IPS-20b (cell line): ENCODE measurements at regions not wholly inside any gene's neighbourhood (a gene's known extent, or its start where the extent isn't known, plus 50 kb on each side); places are given as distances from the start of the nearest gene placed in this dataset.
"Not testable (repeated sequence)": the region's sequence is repeated elsewhere in the genome, so short reads cannot be mapped to it uniquely, and the experiment has no call there.

ENCODE experiments used
- H3K27ac ChIP-seq: one replicate; pipeline ENCODE4 v1.5.1; 2013; ENCODE audit warnings: low read length
- H3K27me3 ChIP-seq: 2 replicates; pipeline ENCODE4 v1.6.1; 2013; ENCODE audit warnings: mild to moderate bottlenecking, low read length, inconsistent platforms; ENCODE audit not compliant: insufficient read depth
- H3K36me3 ChIP-seq: 2 replicates; pipeline ENCODE4 v1.6.1; 2013; ENCODE audit warnings: low read depth, mild to moderate bottlenecking, inconsistent platforms, low read length, moderate library complexity; ENCODE audit not compliant: insufficient read depth
- H3K4me1 ChIP-seq: 2 replicates; pipeline ENCODE4 v1.6.1; 2013; ENCODE audit warnings: mild to moderate bottlenecking, control low read depth, inconsistent platforms, low read length, moderate library complexity; ENCODE audit not compliant: insufficient read depth
- H3K4me3 ChIP-seq: 2 replicates; pipeline ENCODE4 v1.5.1; 2013; ENCODE audit warnings: mild to moderate bottlenecking, low read length, inconsistent platforms
- H3K9ac ChIP-seq: 2 replicates; pipeline ENCODE4 v1.6.1; 2013; ENCODE audit warnings: low read depth, mild to moderate bottlenecking, inconsistent platforms, low read length, moderate library complexity
- H3K9me3 ChIP-seq: 2 replicates; pipeline ENCODE4 v1.6.1; 2013; ENCODE audit warnings: mild to moderate bottlenecking, low read depth, low read length, inconsistent platforms; ENCODE audit not compliant: insufficient read depth

- Histone ChIP-seq H3K4me1 (no peaks in the 10 kb centered on the region), H3K9ac (no peak overlapping the region), H3K36me3 (no peaks in the 10 kb centered on the region), H3K27ac (no peak overlapping the region), H3K9me3 (no peaks in the 10 kb centered on the region), H3K4me3 (no peak overlapping the region), H3K27me3 (no peaks in the 10 kb centered on the region)
Measured at GRCh38 chr2:212722046-212722445, 183.4 kb upstream of the ERBB4 start.

- Histone ChIP-seq H3K9me3 (no peaks in the 10 kb centered on the region), H3K27ac (no peak overlapping the region), H3K4me3 (no peak overlapping the region), H3K9ac (no peak overlapping the region), H3K36me3 (no peaks in the 10 kb centered on the region), H3K27me3 (no peaks in the 10 kb centered on the region), H3K4me1 (no peaks in the 10 kb centered on the region)
Measured at GRCh38 chr2:212721026-212721451, 182.4 kb upstream of the ERBB4 start.

DNA sequence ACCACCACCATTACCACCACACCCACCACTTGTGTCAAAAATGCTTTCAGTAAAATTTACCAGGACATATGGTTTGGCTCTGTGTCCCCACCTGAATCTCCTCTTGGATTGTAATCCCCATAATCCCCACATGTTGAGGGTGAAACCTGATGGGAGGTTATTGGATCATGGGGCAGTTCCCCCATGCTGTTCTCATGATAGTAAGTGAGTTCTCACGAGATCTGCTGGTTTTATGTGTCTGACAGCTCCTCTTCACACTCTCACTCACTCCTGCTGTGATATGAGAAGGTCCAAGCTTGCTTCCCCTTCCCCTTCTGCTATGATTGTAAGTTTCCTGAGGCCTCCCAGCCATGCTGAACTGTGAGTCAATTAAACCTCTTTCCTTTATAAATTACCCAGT, 176.8 kb upstream of the ERBB4 start:
- H3K9ac ChIP-seq, H3K36me3 ChIP-seq, H3K9me3 ChIP-seq, H3K4me3 ChIP-seq, H3K27ac ChIP-seq, H3K4me1 ChIP-seq, H3K27me3 ChIP-seq: not testable (repeated sequence)

GRCh38 chr2:212713681-212714080, 175.1 kb upstream of the ERBB4 start:
- H3K9me3 ChIP-seq = no peaks in the 10 kb centered on the region
- no peak overlapping the region for H3K27ac ChIP-seq
- H3K36me3 ChIP-seq = no peaks in the 10 kb centered on the region
- no peak overlapping the region for H3K9ac ChIP-seq
- no peaks in the 10 kb centered on the region for H3K27me3 ChIP-seq
- no peak overlapping the region for H3K4me3 ChIP-seq
- H3K4me1 ChIP-seq = no peaks in the 10 kb centered on the region

DNA sequence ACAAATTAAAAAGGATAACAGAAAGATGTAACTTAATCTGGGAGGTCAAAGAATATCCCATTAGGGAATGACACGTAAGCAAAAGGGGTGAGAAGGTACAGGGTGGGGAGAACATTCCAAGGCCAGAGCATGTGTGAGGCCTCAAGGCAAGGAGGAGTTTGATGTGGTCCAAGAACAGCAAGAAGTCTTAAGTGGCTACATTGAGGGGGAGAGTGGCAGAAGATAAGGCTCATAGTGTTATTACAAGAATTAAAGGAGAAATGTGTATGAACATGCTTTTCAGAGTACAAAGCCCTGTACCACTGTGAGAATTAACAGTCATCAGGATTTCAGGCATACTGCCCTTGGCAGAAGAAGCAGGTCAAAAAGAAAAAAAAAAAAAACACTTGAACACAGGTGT, 174.4 kb upstream of the ERBB4 start:
- no peaks in the 10 kb centered on the region for H3K27me3 ChIP-seq
- no peak overlapping the region for H3K27ac ChIP-seq
- H3K4me3 ChIP-seq = no peak overlapping the region
- H3K36me3 ChIP-seq = no peaks in the 10 kb centered on the region
- H3K4me1 ChIP-seq = no peaks in the 10 kb centered on the region
- H3K9me3 ChIP-seq = no peaks in the 10 kb centered on the region
- no peak overlapping the region for H3K9ac ChIP-seq

DNA sequence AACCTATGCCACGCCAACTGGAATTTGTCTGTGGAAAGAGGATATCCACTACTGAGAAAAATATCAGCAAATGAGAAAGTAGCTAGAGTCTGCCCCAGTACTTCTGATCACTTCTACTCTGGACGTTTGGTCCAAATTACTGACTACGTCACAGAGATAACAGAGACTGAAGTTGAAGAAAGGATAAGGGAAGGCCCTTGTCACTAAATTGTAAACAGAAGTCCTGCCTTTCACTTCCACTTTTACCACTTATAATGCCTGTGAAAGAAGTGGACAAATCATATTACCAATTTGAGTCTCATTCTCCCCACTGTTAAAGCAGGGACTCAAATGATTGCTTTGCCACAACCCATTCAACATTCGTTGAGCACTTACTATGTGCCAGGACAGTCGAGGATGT, 173.9 kb upstream of the ERBB4 start:
- Histone ChIP-seq H3K9ac (no peak overlapping the region), H3K27me3 (no peaks in the 10 kb centered on the region), H3K9me3 (no peaks in the 10 kb centered on the region), H3K4me3 (no peak overlapping the region), H3K4me1 (no peaks in the 10 kb centered on the region), H3K36me3 (no peaks in the 10 kb centered on the region), H3K27ac (no peak overlapping the region)

DNA sequence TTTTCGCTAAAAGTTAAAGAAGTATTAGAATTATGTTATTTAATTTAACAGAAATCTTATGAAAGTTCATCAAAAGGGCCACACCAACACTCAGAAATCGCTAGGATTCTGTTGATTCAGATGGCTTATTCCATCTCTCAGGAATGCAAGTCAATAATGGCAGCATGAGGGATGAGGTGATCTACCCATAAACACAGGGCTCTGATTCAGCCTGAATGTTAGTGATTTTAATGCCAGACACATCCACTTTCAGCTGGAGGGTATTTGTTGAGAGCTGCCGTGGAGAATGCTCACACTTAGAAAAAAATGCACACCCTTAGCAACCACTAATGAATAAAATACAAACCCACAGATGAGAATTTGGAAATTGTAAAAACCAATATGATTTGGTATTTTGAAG, 173.3 kb upstream of the ERBB4 start:
- Histone ChIP-seq H3K36me3 (no peaks in the 10 kb centered on the region), H3K4me1 (no peaks in the 10 kb centered on the region), H3K9ac (no peak overlapping the region), H3K4me3 (no peak overlapping the region), H3K27me3 (no peaks in the 10 kb centered on the region), H3K27ac (no peak overlapping the region), H3K9me3 (no peaks in the 10 kb centered on the region)

DNA sequence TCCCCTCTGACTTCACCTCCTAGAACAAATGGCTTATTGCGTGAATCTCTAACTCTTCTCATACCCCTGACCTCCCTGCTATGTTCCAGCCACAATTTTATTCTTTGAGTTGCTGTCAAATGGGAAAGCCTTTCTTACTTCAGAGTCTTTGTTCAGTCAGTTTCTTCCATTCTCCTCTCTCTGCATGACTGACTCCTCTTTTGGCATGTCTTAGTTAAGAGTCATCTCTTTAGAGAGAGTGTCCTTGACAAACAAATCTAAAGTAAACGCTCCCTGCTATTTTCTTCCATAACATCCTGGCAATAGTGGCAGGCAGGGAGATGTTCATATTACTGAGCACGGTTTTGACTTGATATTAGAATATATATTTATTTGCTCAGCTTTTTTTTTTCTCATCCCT, 170.7 kb upstream of the ERBB4 start:
- Histone ChIP-seq H3K4me1 (no peaks in the 10 kb centered on the region), H3K9me3 (no peaks in the 10 kb centered on the region), H3K27ac (no peak overlapping the region), H3K4me3 (no peak overlapping the region), H3K27me3 (no peaks in the 10 kb centered on the region), H3K9ac (no peak overlapping the region), H3K36me3 (no peaks in the 10 kb centered on the region)

GRCh38 chr2:212708355-212708754, 169.8 kb upstream of the ERBB4 start:
- Histone ChIP-seq H3K9ac (no peak overlapping the region), H3K4me3 (no peak overlapping the region), H3K36me3 (no peaks in the 10 kb centered on the region), H3K9me3 (no peaks in the 10 kb centered on the region), H3K27me3 (no peaks in the 10 kb centered on the region), H3K4me1 (no peaks in the 10 kb centered on the region), H3K27ac (no peak overlapping the region)

GRCh38 chr2:212695426-212695825, 156.8 kb upstream of the ERBB4 start:
- H3K36me3 ChIP-seq = no peaks in the 10 kb centered on the region
- H3K9me3 ChIP-seq = no peaks in the 10 kb centered on the region
- H3K27ac ChIP-seq = no peak overlapping the region
- no peaks in the 10 kb centered on the region for H3K27me3 ChIP-seq
- H3K9ac ChIP-seq = no peak overlapping the region
- H3K4me3 ChIP-seq = no peak overlapping the region
- no peaks in the 10 kb centered on the region for H3K4me1 ChIP-seq

DNA sequence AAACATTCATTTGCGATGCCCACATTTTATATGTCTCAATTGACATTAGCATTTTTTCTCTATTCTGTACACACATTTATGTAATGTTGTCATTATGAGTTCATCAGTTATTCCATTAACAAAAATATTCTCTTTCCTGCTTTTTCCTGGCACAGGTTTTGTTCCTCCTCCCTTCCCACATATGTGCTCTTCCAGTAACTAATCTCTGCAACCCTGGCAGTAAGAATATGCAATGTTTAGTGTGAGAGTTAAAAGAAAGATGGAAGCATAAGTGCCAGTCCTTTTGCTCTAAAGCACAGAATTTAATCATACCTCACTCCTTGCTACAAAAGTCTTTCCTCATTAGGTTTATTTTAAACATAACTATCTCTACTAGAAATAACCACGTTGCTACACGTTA, 155.8 kb upstream of the ERBB4 start:
- no peaks in the 10 kb centered on the region for H3K4me1 ChIP-seq
- H3K4me3 ChIP-seq = no peak overlapping the region
- no peak overlapping the region for H3K9ac ChIP-seq
- H3K27me3 ChIP-seq = no peaks in the 10 kb centered on the region
- no peak overlapping the region for H3K27ac ChIP-seq
- H3K36me3 ChIP-seq = no peaks in the 10 kb centered on the region
- no peaks in the 10 kb centered on the region for H3K9me3 ChIP-seq

- Histone ChIP-seq H3K27ac (no peak overlapping the region), H3K4me3 (no peak overlapping the region)
Measured at GRCh38 chr2:212692466-212692865, 153.9 kb upstream of the ERBB4 start.

DNA sequence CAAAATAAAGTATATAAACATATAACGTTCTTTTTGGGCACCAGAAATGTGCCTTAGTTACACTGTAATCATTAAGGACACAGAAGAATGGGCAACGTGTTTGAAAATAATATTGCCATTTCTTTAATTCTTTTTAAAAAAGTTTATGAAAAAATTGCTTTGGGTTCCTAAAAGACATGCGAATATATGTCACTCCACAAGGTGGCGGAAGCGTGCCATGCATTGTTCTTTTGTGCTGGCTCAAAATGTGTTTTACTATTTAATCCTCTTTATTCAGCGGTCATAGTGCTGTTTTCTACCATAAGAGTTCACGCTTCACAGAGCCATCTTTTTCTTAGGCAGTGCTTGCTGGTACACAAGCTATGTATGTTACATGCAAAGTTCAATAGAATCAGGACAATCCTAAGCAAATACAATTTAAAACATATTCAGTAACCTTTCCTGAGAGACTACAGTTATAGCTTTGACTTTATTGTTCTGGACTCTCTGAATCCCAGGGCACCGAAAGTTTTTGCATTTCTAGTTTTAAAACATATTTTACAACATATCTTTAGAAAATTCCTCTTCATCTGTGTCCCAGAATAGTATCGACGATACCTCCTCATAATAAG, 147.8 kb upstream of the ERBB4 start:
- no peak overlapping the region for H3K27ac ChIP-seq
- no peak overlapping the region for H3K4me3 ChIP-seq
- H3K27me3 ChIP-seq = no peaks in the 10 kb centered on the region
- H3K9ac ChIP-seq = no peak overlapping the region
- H3K36me3 ChIP-seq = no peaks in the 10 kb centered on the region
- no peaks in the 10 kb centered on the region for H3K9me3 ChIP-seq
- H3K4me1 ChIP-seq = no peaks in the 10 kb centered on the region

More at GRCh38 chr2:212692466-212692865, 153.9 kb upstream of the ERBB4 start:
- H3K9me3 ChIP-seq = no peaks in the 10 kb centered on the region
- H3K4me1 ChIP-seq = no peaks in the 10 kb centered on the region
- H3K9ac ChIP-seq = no peak overlapping the region
- no peaks in the 10 kb centered on the region for H3K36me3 ChIP-seq
- no peaks in the 10 kb centered on the region for H3K27me3 ChIP-seq
